Stimulated activated CD4-positive, alpha-beta T cell treated with anti-CD3 and anti-CD28 coated beads, Interleukin-4, amount 100 ng/mL, for 48 hours (primary cell): ENCODE measurements at regions not wholly inside any gene's neighbourhood (a gene's known extent, or its start where the extent isn't known, plus 50 kb on each side); places are given as distances from the start of the nearest gene placed in this dataset.

Experiments used
- DNase-seq, 2 donors: peaks; one replicate each; pipeline ENCODE4 v3.0.0-alpha.2; 2020; ENCODE audit warnings: low read depth in 2 of 2

DNA sequence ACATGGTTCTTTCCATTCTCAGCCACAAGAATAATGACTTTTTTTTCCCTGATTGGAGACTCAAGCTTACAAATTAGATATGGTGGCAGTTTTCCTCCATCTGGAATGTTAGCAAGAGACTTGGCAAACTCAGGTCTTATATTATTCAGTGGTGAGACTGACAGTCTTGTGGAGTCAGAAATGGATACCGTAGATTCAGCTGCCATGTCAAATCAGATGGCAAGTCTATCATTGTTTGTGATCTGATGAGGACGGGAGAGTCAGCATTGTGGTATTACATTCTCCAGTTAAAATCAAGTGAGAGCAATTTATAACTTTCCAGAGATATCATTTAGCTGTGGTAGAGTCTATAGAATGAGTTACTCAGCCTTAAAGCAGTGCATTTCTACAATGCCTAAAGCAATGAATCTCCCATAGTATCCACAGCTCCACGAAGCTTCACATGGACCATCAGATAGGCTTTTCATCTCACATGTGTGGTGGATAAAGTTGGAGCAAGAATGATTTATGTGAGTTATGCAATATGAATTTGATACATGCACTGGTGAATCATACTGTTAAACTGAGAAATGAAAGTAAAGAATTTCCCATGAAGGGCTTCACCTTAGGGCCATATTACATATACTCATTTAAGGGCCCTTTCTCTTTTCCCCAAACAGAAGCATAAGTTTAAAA is 430.6 kb downstream of the ZNF608 start:
- DNase-seq, result no peak

GRCh38 chr5:124310453-124310852 is 436.0 kb downstream of the ZNF608 start:
- DNase-seq, result no peak

DNA sequence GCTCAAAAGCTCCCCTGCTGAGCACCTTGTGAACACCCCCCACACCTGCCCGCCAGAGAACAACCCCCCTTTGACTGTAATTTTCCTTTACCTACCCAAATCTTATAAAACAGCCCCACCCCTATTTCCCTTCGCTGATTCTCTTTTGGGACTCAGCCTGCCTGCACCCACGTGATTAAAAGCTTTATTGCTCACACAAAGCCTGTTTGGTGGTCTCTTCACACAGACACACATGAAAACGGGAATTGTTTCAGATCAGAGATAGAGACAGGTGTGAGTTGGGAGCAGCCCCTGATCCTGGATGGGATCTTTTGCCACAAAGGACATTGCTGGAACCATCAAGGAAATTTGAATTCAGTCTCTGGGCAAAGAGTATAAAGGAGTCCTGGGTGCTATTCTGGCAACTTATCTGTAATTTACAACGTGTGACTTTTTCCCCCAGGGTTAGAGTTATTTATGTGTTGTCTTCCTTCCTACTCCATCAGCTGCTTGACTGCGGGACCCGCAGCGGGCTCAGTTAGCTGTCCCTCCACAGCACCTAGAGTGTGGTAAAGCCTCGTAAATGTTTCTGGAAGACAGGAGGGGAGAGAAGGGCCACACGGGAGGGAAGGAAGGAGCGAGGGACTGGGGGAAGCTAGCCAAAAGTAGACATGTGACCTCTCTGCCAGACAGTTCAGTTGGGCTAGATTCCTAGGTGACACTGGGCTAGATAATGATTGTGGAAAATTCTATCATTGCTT is 437.0 kb downstream of the ZNF608 start:
- no peak for DNase-seq

GRCh38 chr5:124303366-124303765 is 443.1 kb downstream of the ZNF608 start:
- no peak for DNase-seq

DNA sequence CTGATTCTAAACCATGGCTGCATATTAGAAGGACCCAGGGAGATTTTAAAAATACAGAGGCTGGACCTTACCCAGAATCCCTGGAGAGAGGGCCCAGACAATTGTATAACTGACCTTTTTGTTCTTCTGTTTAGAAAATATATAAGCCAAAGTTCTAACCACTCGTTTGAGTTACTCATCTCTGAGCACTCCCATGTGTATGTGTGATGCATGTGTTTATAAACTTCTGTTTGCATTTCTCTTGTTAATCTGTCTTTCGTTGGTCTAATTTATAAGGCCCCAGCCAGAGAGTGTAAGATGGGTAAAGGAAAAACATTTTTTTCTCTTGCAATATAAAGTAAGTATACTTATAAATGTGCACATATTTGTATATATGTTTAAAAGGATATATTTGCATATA is 443.9 kb downstream of the ZNF608 start:
- no peak for DNase-seq

DNA sequence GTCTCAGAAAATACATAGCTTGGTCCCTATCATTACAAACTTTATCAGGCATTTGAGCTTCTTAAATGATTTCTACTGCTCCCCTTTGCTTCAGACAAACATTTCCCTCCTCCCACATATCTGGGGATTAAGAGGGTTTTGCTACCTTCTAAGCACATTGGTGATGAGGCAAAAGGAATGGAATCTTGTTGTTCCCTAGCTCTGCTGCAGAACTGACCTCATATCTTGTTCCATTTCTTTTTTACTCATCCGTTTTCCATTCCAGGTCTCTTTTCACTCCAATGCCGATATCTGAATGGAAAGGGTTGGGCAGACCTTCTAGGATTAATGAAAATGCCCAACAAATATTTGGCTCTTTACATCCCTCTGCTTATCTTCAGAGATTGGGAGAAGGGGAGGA is 444.6 kb downstream of the ZNF608 start:
- DNase-seq, result no peak

DNA sequence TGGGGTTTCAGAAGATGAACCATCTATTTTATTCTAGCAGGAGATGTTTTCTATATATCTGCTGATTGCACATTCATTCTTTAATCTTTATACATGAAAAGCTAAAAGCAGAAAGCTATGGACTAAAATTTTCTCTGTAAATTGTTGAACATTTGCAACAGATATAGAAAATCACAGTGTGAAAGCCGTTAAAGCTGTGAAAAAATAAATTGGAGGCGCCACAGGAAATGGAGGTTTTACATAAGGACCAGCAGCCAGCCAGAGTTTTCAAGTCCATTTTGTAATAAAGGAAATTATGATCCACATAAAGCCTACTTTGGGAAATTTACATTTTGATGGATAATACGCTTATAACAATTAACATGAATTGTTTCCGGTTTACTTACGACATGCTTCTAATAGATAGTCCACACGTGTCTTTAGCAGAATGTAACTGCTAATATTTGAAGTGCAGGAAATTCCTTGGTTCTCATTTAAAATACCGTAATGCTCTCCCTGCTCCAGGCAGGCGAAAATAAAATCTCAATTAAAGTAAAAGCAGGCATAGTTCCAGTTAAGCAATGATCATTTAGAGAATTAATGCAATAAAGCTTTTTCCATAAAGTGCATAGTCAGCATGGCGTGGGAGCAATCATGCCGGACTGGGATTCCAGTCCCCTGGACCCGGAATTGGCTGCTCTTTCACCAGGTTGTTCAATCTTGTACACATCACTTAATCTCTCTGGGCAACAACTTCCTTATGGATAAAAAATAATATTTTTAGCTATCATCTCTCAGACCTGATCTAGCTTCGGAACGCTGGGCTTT is 445.4 kb downstream of the ZNF608 start:
- DNase-seq, result no peak

DNA sequence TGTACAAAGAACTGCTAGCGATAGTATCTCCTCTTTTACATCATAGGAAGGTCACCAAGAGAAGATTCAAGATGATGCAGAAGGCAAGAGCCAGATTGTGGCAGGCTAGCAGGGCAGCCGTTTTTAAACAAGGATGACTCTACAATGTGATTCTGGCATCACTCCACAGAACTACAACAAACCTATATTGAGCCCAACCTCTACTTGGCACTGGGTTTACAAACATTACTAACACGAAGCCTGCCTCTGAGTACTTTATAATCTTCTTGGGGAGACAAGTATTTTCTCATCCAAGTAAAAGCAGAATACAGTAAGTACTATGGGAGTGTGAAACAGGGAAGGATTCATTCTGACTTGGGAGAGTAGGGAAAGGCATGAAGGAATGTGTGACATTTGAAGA is 448.6 kb downstream of the ZNF608 start:
- no peak for DNase-seq

- no peak for DNase-seq
Measured at GRCh38 chr5:124292322-124292855, 454.1 kb downstream of the ZNF608 start.

- no peak for DNase-seq
Measured at GRCh38 chr5:124289641-124290311, 456.7 kb downstream of the ZNF608 start.

DNA sequence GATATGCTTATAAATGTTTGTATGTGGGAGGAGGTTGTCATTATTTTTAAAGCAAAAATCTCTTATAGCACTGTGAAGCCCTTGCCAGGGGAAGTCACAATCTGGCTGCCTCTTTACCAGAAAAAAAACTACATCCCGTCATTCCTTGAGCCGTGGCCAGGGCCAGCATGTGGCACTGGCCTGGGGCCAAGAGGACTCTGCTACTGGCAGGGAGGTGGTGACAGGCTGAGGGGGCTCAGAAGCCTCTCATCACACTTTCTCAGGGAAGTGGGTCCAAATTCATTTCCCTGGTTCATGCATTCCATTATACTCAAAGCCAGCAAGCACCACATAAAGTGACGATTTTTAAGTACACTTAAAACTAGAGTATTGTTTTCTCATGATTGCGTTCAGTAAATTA is 457.3 kb downstream of the ZNF608 start:
- no peak for DNase-seq

- no peak for DNase-seq
Measured at GRCh38 chr5:124287813-124288212, 458.6 kb downstream of the ZNF608 start.

GRCh38 chr5:124285733-124286132 is 460.7 kb downstream of the ZNF608 start:
- DNase-seq, result no peak

DNA sequence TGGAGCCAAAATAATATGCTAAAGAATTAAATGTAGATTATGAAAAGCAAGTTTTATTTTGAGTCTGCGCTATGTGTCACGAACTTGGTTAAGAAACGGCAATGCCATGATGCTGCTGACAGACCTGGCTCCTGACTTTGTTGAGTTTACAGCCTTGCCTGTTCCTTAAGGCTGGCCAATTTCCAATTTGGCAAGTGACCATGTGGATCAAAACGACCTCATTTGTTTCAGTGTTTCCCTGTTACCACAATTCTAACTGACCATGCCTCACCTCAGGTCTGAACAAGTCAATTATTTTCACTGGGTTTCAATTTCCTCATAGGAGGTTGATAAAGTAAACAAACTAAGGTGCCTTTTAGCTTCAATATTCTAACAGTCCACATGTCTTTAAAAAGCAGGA is 461.4 kb downstream of the ZNF608 start:
- no peak for DNase-seq

GRCh38 chr5:124283031-124283430 is 463.4 kb downstream of the ZNF608 start:
- DNase-seq, result no peak

DNA sequence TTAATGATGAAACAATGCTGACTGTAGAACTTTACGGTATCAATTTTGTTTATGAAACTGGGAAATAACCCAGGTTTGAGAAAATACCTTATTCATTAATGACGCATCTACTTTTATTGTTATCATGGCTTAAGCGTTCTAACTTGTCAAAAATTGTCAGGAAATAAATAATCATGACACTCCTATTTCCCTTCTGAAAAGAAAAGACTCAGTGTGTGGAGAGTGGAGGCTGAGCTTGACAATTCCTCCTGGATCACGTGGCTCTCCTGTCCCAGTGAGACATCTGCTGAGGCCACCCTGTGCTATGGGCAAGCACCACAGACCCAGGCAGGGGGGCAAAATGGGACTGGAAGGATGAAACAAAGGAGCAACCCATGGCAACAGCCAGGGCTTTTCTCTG is 466.4 kb downstream of the ZNF608 start:
- DNase-seq, result no peak

DNA sequence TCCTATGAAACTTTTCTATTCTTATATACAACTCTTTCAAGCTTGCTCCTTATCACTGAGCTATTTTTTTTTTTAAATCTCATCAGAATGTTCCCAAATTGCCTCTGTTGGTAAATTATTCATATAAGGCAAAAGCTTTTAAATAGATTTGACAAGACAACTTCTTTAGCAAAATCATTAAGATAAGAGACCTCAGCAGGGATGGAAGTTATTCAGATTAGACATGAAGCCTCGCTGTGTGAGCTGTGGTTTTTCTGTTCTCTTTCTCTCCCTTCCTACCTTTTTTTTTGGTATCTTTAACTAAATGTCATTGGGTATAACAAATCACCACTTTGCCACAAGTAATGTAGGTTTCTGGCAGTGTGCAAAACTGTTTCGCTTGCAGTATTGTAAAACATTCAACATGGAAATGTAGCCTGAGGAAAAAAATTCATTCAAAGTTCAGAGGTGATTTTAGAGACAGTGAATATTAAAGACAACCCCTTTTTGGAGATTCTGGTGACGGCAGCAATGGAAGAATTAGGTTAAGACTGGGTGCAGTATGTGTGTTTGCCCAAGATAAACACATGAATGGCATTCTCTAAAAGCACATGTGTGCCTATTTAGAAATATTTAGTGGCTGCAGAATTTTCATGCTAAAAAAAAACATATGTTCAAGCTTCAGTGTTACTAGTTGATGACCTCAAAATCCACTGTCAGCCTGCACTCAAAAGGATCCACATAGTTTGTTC is 467.1 kb downstream of the ZNF608 start:
- DNase-seq, result no peak

- no peak for DNase-seq
Measured at GRCh38 chr5:124278636-124279035, 467.8 kb downstream of the ZNF608 start.

DNA sequence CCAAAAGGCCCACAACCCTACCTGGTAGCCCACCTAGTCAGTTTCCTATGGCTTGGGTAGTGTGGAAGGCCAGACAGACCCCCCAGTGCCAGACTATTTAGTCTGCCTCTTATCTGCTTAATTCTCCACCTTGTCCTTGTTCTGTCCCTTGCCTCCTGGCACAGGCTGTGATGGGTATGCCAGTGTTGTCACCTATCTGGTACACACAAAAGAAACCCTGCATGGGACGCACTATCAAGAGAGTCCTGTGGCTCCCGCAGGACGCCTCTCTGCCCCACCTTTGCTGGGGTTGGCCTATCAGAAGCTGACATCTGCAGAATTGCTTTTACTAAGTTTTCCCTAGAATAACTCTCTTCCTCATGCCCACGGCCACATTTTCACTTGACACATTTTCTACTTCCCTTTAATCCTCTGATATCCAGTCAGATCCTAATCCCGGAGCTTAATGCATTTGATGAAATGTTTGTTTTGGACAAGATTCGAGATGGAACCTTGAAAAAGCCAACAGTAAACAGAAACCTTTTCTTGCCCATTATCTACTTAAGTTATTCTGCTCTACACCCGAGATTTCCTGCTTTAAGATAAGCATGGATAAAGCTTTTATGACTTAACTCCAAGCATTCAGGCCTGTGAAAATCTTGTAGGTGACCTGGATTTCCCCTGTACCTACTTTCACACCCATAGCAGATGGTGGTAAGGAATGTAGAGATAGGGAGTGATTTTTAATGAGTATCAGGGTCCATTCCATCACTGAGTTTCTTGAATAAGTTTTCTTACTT is 468.5 kb downstream of the ZNF608 start:
- DNase-seq, result no peak

- DNase-seq, result no peak
Measured at GRCh38 chr5:124276166-124276565, 470.3 kb downstream of the ZNF608 start.
